ENCODE measurements at regions not wholly inside any gene's neighbourhood (a gene's known extent, or its start where the extent isn't known, plus 50 kb on each side); places are given as distances from the start of the nearest gene placed in this dataset.

- Histone ChIP-seq H2BK12ac (ENCODE audit: low read depth, low read length) (no peak overlapping the region), H3K9me3 (ENCODE audit: insufficient read depth in 2 of 2, low read depth in 1 of 2, low read length in 1 of 2) (no peaks in the 10 kb centered on the region), H4K91ac (replicated peaks; ENCODE audit: insufficient read length, low read length) (no peak overlapping the region), H3K23me2 (ENCODE audit: low read depth, low read length) (no peaks in the 10 kb centered on the region), H3K79me2 (ENCODE audit: control insufficient read depth in 1 of 2, insufficient read depth in 2 of 2, low read length in 2 of 2) (no peaks in the 10 kb centered on the region), H3K4me2 (ENCODE audit: insufficient read depth in 1 of 2, low read depth in 2 of 2, low read length in 2 of 2) (no peak overlapping the region), H2AK5ac (ENCODE audit: low read depth, low read length) (no peak overlapping the region), H3K9ac (replicated peaks in 1 of 4; ENCODE audit: extremely low read depth in 1 of 4, low read depth in 3 of 4, low read length in 3 of 4) (no peak overlapping the region), H3K27me3 (replicated peaks in 1 of 4; ENCODE audit: control insufficient read depth in 3 of 4, extremely low read depth in 1 of 4, insufficient read depth in 3 of 4, low read length in 3 of 4) (no peaks in the 10 kb centered on the region), H2BK15ac (ENCODE audit: low read length) (no peak overlapping the region), H3K23ac (ENCODE audit: insufficient read length) (no peak overlapping the region), H3K36me3 (ENCODE audit: control insufficient read depth in 2 of 4, insufficient read depth in 4 of 4, low read length in 3 of 4) (no peaks in the 10 kb centered on the region), H3K4ac (replicated peaks; ENCODE audit: insufficient read length, low read depth, low read length) (no peak overlapping the region), H2BK5ac (ENCODE audit: low read depth, low read length) (no peak overlapping the region), H3K4me3 (ENCODE audit: extremely low read depth in 1 of 4, insufficient read depth in 2 of 4, low read depth in 3 of 4, low read length in 4 of 4) (no peak overlapping the region), H4K20me1 (replicated peaks in 1 of 2; ENCODE audit: control insufficient read depth in 1 of 2, insufficient read depth in 2 of 2, low read length in 2 of 2) (no peaks in the 10 kb centered on the region), H3K18ac (ENCODE audit: extremely low read depth, low read length) (no peak overlapping the region), H3K56ac (replicated peaks; ENCODE audit: insufficient read length, low read depth, low read length) (no peak overlapping the region), H4K5ac (ENCODE audit: insufficient read length, low read depth, low read length) (no peak overlapping the region), H2BK20ac (ENCODE audit: low read length) (no peak overlapping the region), H3K27ac (ENCODE audit: low read depth, low read length) (no peak overlapping the region), H3K14ac (ENCODE audit: insufficient read length) (no peak overlapping the region), H2AFZ (ENCODE audit: low read length) (no peak overlapping the region), H2BK120ac (replicated peaks; ENCODE audit: low read depth, low read length) (no peak overlapping the region), H3K4me1 (replicated peaks in 1 of 4; ENCODE audit: control insufficient read depth in 3 of 4, insufficient read depth in 4 of 4, low read length in 3 of 4) (no peaks in the 10 kb centered on the region), H4K8ac (ENCODE audit: extremely low read depth, insufficient read depth, low read length) (no peak overlapping the region), H3K79me1 (ENCODE audit: low read depth, low read length) (no peaks in the 10 kb centered on the region)
- DNase-seq (ENCODE audit: low read depth in 1 of 2, low spot score in 2 of 2) (no peak), FAIRE-seq (no peak)
- ChIA-PET CTCF (ENCODE audit: partially characterized antibody) (interaction anchor here (0.7 kb wide), 1 partner anchor 304 kb away, joined by 4 read pairs; no protein-coding TSS in a partner anchor), POLR2A (ENCODE audit: partially characterized antibody) (no interaction called here)
- TF ChIP-seq TEAD4 (IDR thresholded peaks at IDR 0.05; ENCODE audit: low read depth, low read length) (no peak), SRF (IDR thresholded peaks at IDR 0.05; ENCODE audit: low read depth, low read length) (0 out of 2 replicates have a peak, but pooled peaks have one; percentile 29), BCL11A (IDR thresholded peaks at IDR 0.05; ENCODE audit: low read depth in 2 of 2, low read length in 2 of 2) (no peak), TBP (IDR thresholded peaks at IDR 0.05; ENCODE audit: low read depth, low read length) (no peak)
- TF ChIP-seq, protein P1, sequence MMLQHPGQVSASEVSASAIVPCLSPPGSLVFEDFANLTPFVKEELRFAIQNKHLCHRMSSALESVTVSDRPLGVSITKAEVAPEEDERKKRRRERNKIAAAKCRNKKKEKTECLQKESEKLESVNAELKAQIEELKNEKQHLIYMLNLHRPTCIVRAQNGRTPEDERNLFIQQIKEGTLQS (IDR thresholded peaks at IDR 0.05; ENCODE audit: insufficient read depth, low read depth, low read length), result no peak
Measured at GRCh38 chr6:147999001-147999540, 343.6 kb upstream of the SASH1 start.

All from H1 (cell line).